Large intestine (tissue), 3 donors: ENCODE measurements at regions not wholly inside any gene's neighbourhood (a gene's known extent, or its start where the extent isn't known, plus 50 kb on each side); places are given as distances from the start of the nearest gene placed in this dataset.
A peak's percentile ranks its signal among the peaks of the same experiment; 100 is the strongest.
"Not testable (repeated sequence)": the region's sequence is repeated elsewhere in the genome, so short reads cannot be mapped to it uniquely, and the experiment has no call there.

Experiments
- DNase-seq, 2 donors: peaks; one replicate each; pipeline versions ENCODE4 v3.0.0 to v3.0.0-alpha.2; 2013
- H3K27ac ChIP-seq: one replicate; pipeline ENCODE4 v1.5.1; 2013; ENCODE audit warnings: low read length
- H3K27me3 ChIP-seq: 2 replicates; pipeline ENCODE4 v1.6.1; 2013; ENCODE audit warnings: low read length; ENCODE audit not compliant: control insufficient read depth, insufficient read depth
- H3K36me3 ChIP-seq: 2 replicates; pipeline ENCODE4 v1.6.1; 2013; ENCODE audit warnings: low read length; ENCODE audit not compliant: control insufficient read depth, insufficient read depth
- H3K4me1 ChIP-seq: one replicate; pipeline ENCODE4 v1.6.1; 2013; ENCODE audit warnings: low read length; ENCODE audit not compliant: control insufficient read depth, insufficient read depth
- H3K4me3 ChIP-seq: one replicate; pipeline ENCODE4 v1.5.1; 2013; ENCODE audit warnings: low read length
- H3K9me3 ChIP-seq: one replicate; pipeline ENCODE4 v1.6.1; 2013; ENCODE audit warnings: mild to moderate bottlenecking, low read depth, low read length, moderate library complexity; ENCODE audit not compliant: control insufficient read depth
- WGBS: methylation state at CpG from one replicate; pipeline ENCODE4 v1.1.5; 2013; ENCODE audit warnings: low lambda C conversion rate; ENCODE audit not compliant: insufficient coverage; 5-methylcytosine and 5-hydroxymethylcytosine counted together

DNA sequence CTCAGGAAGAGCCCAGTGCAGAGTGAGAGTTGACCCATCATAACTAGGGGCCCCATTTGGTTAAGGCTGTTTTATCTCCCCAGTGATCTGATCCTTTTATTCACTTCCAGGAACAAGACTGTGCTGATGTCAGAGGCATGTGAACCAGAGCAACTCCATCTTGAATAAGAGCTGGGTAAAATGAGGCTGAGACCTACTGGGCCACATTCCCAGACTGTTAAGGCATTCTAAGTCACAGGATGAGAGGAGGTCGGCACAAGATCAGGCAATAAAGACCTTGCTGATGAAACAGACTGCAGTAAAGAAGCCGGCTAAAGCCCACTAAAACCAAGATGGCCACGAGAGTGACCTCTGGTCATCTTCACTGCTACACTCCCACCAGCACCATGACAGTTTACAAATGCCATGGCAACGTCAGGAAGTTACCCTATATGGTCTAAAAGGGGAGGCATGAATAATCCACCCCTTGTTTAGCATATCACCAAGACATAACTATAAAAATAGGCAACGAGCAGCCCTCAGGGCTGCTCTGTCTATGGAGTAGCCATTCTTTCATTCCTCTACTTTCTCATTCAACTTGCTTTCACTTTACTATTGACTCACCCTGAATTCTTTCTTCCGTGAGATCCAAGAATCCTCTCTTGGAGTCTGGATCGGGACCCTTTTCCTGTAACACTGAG, 55.3 kb upstream of the CHST15 start:
- WGBS, result 63% methylated on average over 1 of the region's 7 CpGs
- H3K36me3 ChIP-seq, H3K4me1 ChIP-seq, DNase-seq, H3K27me3 ChIP-seq, H3K9me3 ChIP-seq, H3K27ac ChIP-seq, H3K4me3 ChIP-seq: not testable (repeated sequence)

DNA sequence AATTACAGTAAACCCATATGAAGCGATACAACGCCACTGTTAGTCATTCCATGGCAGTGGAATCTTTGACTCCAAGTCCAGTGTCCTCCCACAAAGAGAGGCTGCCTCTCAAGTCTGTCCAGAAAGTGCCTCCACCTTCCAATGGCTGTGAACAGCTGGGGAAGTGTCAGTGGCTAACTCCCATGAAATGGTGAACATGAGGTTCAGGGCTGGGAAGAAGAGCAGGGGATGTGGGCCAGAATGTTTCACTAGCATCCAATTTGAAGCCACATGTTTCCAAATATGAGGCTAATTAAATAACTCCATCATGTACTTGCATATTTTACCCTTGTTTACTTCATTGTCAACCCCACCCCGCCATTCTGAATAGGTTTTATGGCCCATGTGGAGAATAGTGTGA, 53.1 kb upstream of the CHST15 start:
- Histone ChIP-seq H3K9me3 (no peaks in the 10 kb centered on the region), H3K27me3 (no peaks in the 10 kb centered on the region), H3K4me1 (no peaks in the 10 kb centered on the region), H3K36me3 (no peaks in the 10 kb centered on the region), H3K4me3 (no peak overlapping the region), H3K27ac (no peak overlapping the region)
- DNase-seq, result no peak
- no CpG with 5 or more reads among the region's 3 CpGs for WGBS

DNA sequence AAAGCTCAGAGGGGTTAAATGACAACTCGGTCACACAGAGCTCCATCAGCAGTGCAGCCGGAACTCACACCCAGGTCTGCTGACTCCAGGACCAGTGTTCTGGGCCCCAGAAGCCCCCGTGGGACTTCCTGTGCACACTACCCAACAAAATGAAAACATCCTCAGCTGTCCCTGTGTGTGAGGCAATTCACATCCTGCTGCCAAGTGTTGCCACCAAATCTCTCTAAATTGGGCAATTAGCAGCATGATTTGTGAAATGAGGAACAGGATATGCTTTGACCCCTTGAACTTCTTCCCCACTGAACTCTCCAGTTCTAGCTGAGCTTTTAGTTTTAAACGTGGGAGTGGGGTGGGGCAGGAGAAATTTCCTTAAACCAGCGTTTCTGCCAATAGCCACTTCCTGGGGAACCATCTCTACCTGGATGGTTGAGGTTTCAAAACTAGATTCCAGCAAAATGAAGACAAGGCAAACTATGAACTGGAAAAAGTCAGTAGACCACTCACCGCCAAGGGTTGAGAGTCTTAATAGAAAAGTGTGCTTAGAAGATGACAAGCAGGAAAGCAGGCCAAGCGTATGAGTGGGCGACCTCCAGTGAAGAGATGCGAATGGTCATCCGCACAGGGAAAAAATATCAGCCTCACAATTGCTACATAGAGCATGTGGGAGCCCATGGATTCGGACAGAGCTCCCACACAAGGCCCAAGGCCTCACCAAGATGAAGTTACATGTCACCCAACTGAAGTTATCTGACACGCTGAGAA, 51.9 kb upstream of the CHST15 start:
- 82% methylated on average over 5 of the region's 12 CpGs for WGBS
- Histone ChIP-seq H3K4me1 (no peaks in the 10 kb centered on the region), H3K36me3 (no peaks in the 10 kb centered on the region), H3K4me3 (no peak overlapping the region), H3K27ac (no peak overlapping the region), H3K27me3 (no peaks in the 10 kb centered on the region), H3K9me3 (no peaks in the 10 kb centered on the region)
- DNase-seq, result peak; percentile 10 to 21

DNA sequence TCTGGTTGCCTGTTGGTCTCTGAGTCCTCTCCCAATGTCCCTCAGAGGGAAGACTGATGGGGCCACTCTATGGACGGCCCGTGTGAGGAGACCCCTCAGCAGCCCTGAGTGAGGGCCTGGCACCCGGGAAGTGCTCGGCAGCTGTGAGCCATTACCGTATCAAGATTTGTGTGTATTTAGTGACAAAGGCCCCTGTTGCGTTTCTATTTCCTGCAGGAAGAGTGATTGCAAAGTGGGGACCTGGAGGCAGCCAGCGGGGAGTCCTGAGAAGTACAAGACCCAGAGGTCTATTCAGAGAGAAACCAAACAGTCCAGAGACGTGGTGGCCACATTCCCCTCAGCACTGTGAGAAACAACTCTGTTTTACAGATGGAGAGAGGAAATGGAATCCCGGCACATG, 51.1 kb upstream of the CHST15 start:
- no peaks in the 10 kb centered on the region for H3K27me3 ChIP-seq
- no peaks in the 10 kb centered on the region for H3K36me3 ChIP-seq
- no peaks in the 10 kb centered on the region for H3K9me3 ChIP-seq
- no peak overlapping the region for H3K27ac ChIP-seq
- DNase-seq, result no peak
- no peaks in the 10 kb centered on the region for H3K4me1 ChIP-seq
- H3K4me3 ChIP-seq, result no peak overlapping the region
- no CpG with 5 or more reads among the region's 9 CpGs for WGBS

DNA sequence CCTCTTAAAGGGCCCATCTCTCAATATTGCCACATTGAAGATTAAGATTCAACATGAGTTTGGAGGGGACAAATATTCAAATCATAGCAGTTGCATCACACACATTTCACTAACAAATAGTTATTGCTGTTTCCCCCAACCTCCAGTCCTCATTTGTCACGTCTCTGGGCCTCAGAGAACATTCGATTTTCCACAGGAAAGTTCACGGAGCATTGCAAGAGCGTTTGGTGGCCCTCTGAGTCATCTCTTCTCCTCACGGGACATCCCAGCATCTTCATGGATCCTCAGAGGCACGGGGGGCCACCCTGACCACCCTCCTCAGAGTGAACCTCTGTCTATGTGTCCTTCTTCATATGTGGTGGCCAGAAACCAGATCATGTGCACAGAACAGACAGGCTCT, 50.3 kb upstream of the CHST15 start:
- Histone ChIP-seq H3K9me3 (no peaks in the 10 kb centered on the region), H3K27me3 (no peaks in the 10 kb centered on the region), H3K4me1 (no peaks in the 10 kb centered on the region), H3K36me3 (no peaks in the 10 kb centered on the region), H3K27ac (no peak overlapping the region), H3K4me3 (no peak overlapping the region)
- DNase-seq, result no peak
- WGBS, result no CpG with 5 or more reads among the region's 6 CpGs
